ENCODE measurements at regions not wholly inside any gene's neighbourhood (a gene's known extent, or its start where the extent isn't known, plus 50 kb on each side); places are given as distances from the start of the nearest gene placed in this dataset.

DNA sequence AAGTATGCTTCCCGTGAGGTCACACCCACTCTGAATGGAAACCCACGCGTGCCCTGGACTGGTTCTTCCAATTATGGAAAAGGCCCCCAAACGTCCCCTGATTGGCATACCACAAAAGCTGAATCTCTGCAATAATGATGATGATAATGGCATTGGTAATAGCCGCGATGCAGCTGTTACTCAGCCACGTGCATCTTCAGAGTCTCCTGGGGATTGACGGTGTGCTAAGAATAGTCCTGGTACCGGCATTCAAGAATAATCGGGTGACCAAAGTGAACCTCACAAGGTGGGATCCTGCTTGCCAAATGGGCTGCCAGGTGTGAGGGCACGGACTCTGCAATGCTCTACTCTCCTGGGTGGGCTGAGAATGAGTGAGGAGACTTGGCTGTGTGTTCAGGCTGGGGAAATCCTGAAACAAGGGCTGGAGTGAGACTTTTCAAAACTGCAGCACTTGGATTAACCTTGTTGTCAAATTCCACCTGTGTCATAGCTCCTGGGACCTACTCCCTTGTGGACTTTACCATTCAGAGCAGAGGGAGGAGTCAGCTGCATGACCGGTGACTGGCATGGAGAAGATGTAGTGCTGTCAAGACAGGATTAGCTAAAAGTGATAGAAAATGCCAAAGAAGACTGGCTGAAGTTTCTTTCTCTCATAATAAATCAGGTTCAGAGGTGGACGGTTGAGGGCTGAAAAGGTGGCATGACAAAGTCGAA is 615.4 kb downstream of the MID1IP1 start:
- intact Hi-C loops (cut with DNase I; ENCODE audit: low total_unique reads), result no loop called here
- Histone ChIP-seq H3K27me3 (replicated peaks in 1 of 7) (peaks cover 0 to 11% (median 0%) of the 10 kb centered on the region in 7 donors), H3K4me3 (no peak overlapping the region), H3K27ac (no peak overlapping the region), H3K9me3 (no peaks in the 10 kb centered on the region), H3K4me1 (peaks cover 0 to 12% (median 2%) of the 10 kb centered on the region in 6 donors), H3K36me3 (no peaks in the 10 kb centered on the region)
- WGBS, 5 donors, result 68 to 84% (median 74%) methylated on average over 12 to 14 of the region's 14 CpGs
- TF ChIP-seq POLR2A (IDR thresholded peaks at IDR 0.05), result no peak
- no peak for TF ChIP-seq CTCF (IDR thresholded peaks at IDR 0.05 in 8 of 11, conservative IDR thresholded peaks at IDR 0.05 in 3 of 11)
- TF ChIP-seq POLR2AphosphoS5 (IDR thresholded peaks at IDR 0.05), result no peak
- no peak for DNase-seq

DNA sequence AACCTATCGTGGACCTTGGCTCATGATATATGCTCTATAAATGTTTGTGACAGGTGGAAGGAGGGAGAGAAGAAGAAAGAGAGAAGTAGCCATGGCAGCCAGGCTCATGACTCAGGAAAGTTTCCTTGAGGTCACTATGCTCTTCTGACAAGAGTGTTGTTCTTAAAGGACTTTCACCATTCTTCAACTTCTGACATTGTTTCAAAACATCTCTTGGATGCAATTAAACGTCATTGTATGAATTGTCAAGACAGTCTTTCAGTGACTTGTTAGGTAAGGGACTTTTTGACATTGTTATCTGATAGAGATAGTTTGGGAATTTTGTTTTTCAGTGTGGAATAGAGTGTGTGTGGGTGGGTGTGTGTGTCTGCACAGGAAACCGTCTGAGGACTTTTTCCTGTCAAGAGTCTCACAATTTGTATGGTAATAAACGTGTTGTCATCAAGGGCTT is 617.0 kb downstream of the MID1IP1 start:
- peak overlapping the region in 4 of 8 donors; percentile 43 to 63 (median 54) for H3K27ac ChIP-seq
- no peak for TF ChIP-seq POLR2A (IDR thresholded peaks at IDR 0.05)
- no peak for TF ChIP-seq POLR2AphosphoS5 (IDR thresholded peaks at IDR 0.05)
- no peak for TF ChIP-seq CTCF (IDR thresholded peaks at IDR 0.05 in 8 of 11, conservative IDR thresholded peaks at IDR 0.05 in 3 of 11)
- intact Hi-C loops (cut with DNase I; ENCODE audit: low total_unique reads), result no loop called here
- H3K4me1 ChIP-seq, result peaks cover 0 to 12% (median 2%) of the 10 kb centered on the region in 6 donors
- H3K9me3 ChIP-seq, result no peaks in the 10 kb centered on the region
- H3K36me3 ChIP-seq, result no peaks in the 10 kb centered on the region
- no peak overlapping the region for H3K4me3 ChIP-seq
- 24 to 32% (median 29%) methylated on average over 4 of the region's 4 CpGs for WGBS, 5 donors
- peaks cover 0 to 6% (median 0%) of the 10 kb centered on the region in 7 donors for H3K27me3 ChIP-seq (replicated peaks in 1 of 7)
- no peak for DNase-seq

- peak overlapping the region in 5 of 8 donors; percentile 18 to 63 (median 54) for H3K27ac ChIP-seq
Measured at GRCh38 chrX:39418731-39419638, 617.7 kb downstream of the MID1IP1 start.

More at GRCh38 chrX:39418731-39419638, 617.7 kb downstream of the MID1IP1 start:
- H3K36me3 ChIP-seq, result no peaks in the 10 kb centered on the region
- peak in 1 of 3 donors; percentile 58 for TF ChIP-seq POLR2AphosphoS5 (IDR thresholded peaks at IDR 0.05)
- TF ChIP-seq CTCF (IDR thresholded peaks at IDR 0.05 in 8 of 11, conservative IDR thresholded peaks at IDR 0.05 in 3 of 11), result no peak
- no peak for TF ChIP-seq POLR2A (IDR thresholded peaks at IDR 0.05)
- intact Hi-C loops (cut with DNase I; ENCODE audit: low total_unique reads), result no loop called here
- peaks cover 0 to 12% (median 2%) of the 10 kb centered on the region in 6 donors for H3K4me1 ChIP-seq
- DNase-seq, result no peak
- no peaks in the 10 kb centered on the region for H3K9me3 ChIP-seq
- WGBS, 5 donors, result 62 to 73% (median 67%) methylated on average over 23 to 29 of the region's 29 CpGs
- peaks cover 0 to 12% (median 0%) of the 10 kb centered on the region in 7 donors for H3K27me3 ChIP-seq (replicated peaks in 1 of 7)
- no peak overlapping the region for H3K4me3 ChIP-seq

Measured in spleen (tissue), 11 donors.